Stimulated activated CD4-positive, alpha-beta T cell treated with anti-CD3 and anti-CD28 coated beads, Interleukin-15, amount 100 ng/mL, for 24 hours (primary cell): ENCODE measurements at regions not wholly inside any gene's neighbourhood (a gene's known extent, or its start where the extent isn't known, plus 50 kb on each side); places are given as distances from the start of the nearest gene placed in this dataset.
A peak's percentile ranks its signal among the peaks of the same experiment; 100 is the strongest.

ENCODE experiments used
- DNase-seq: peaks from one replicate; pipeline ENCODE4 v3.0.0-alpha.2; 2020

GRCh38 chr4:106503116-106504050 is 134.8 kb upstream of the GIMD1 start:
- no peak for DNase-seq

- DNase-seq = peak; percentile 58
These were observed 133.6 kb upstream of the GIMD1 start for GRCh38 chr4:106502106-106502699.

- DNase-seq = no peak
These were observed 128.7 kb upstream of the GIMD1 start for GRCh38 chr4:106497271-106497670.

- no peak for DNase-seq
These were observed 127.5 kb upstream of the GIMD1 start for GRCh38 chr4:106496061-106496460.

GRCh38 chr4:106495476-106495875 is 126.9 kb upstream of the GIMD1 start:
- DNase-seq = no peak

- DNase-seq = no peak
These were observed 125.5 kb upstream of the GIMD1 start for GRCh38 chr4:106494066-106494465.

- DNase-seq = no peak
These were observed 124.5 kb upstream of the GIMD1 start for GRCh38 chr4:106493086-106493485.

GRCh38 chr4:106486533-106486932 is 118.0 kb upstream of the GIMD1 start:
- no peak for DNase-seq

- no peak for DNase-seq
These were observed 113.2 kb upstream of the GIMD1 start for GRCh38 chr4:106481801-106482200.

GRCh38 chr4:106478152-106478551 is 109.6 kb upstream of the GIMD1 start:
- no peak for DNase-seq

GRCh38 chr4:106476741-106477140 is 108.2 kb upstream of the GIMD1 start:
- DNase-seq = no peak

GRCh38 chr4:106473515-106473914 is 104.9 kb upstream of the GIMD1 start:
- no peak for DNase-seq

GRCh38 chr4:106471151-106471550 is 102.6 kb upstream of the GIMD1 start:
- DNase-seq = no peak

GRCh38 chr4:106463622-106464021 is 95.0 kb upstream of the GIMD1 start:
- DNase-seq = no peak

GRCh38 chr4:106454581-106454980 is 86.0 kb upstream of the GIMD1 start:
- DNase-seq = no peak

- no peak for DNase-seq
These were observed 85.4 kb upstream of the GIMD1 start for GRCh38 chr4:106454021-106454420.

- DNase-seq = no peak
These were observed 82.5 kb upstream of the GIMD1 start for GRCh38 chr4:106451091-106451490.

- no peak for DNase-seq
These were observed 81.7 kb upstream of the GIMD1 start for GRCh38 chr4:106450249-106450648.

GRCh38 chr4:106444557-106444956 is 76.0 kb upstream of the GIMD1 start:
- no peak for DNase-seq

- no peak for DNase-seq
These were observed 62.2 kb upstream of the GIMD1 start for GRCh38 chr4:106430797-106431196.

- no peak for DNase-seq
These were observed 61.3 kb upstream of the GIMD1 start for GRCh38 chr4:106429885-106430284.

GRCh38 chr4:106426069-106426468 is 57.5 kb upstream of the GIMD1 start:
- DNase-seq = no peak

- DNase-seq = no peak
These were observed 57.0 kb upstream of the GIMD1 start for GRCh38 chr4:106425576-106425975.

- no peak for DNase-seq
These were observed 55.8 kb upstream of the GIMD1 start for GRCh38 chr4:106424426-106424825.
